ENCODE measurements at regions not wholly inside any gene's neighbourhood (a gene's known extent, or its start where the extent isn't known, plus 50 kb on each side); places are given as distances from the start of the nearest gene placed in this dataset.

- no peak for DNase-seq (ENCODE audit: low spot score)
Measured at GRCh38 chr16:47779201-47780016, 318.3 kb downstream of the PHKB start.

GRCh38 chr16:47778106-47778801 is 317.1 kb downstream of the PHKB start:
- no peak for DNase-seq (ENCODE audit: low spot score)

GRCh38 chr16:47777220-47777619 is 316.1 kb downstream of the PHKB start:
- DNase-seq (ENCODE audit: low spot score): no peak

GRCh38 chr16:47774661-47775060 is 313.5 kb downstream of the PHKB start:
- no peak for DNase-seq (ENCODE audit: low spot score)

- DNase-seq (ENCODE audit: low spot score): no peak
Measured at GRCh38 chr16:47753659-47754058, 292.5 kb downstream of the PHKB start.
